Testis (tissue), 2 donors: ENCODE measurements at regions not wholly inside any gene's neighbourhood (a gene's known extent, or its start where the extent isn't known, plus 50 kb on each side); places are given as distances from the start of the nearest gene placed in this dataset.

Source experiments
- DNase-seq: peaks from one replicate; pipeline ENCODE4 v3.0.0-alpha.2; 2019
- H3K27ac ChIP-seq, 2 donors: fragments of 200-600 bp; sonication (generic); one replicate each; pipeline ENCODE4 v1.5.1; 2019
- H3K27me3 ChIP-seq: fragments of 200-600 bp; sonication (generic); one replicate; pipeline ENCODE4 v1.5.1; 2019
- H3K36me3 ChIP-seq: fragments of 200-600 bp; sonication (generic); one replicate; pipeline ENCODE4 v1.5.1; 2017; ENCODE audit warnings: low read depth; ENCODE audit errors: missing control alignments
- H3K4me1 ChIP-seq: fragments of 200-600 bp; sonication (generic); one replicate; pipeline ENCODE4 v1.5.1; 2019
- H3K4me3 ChIP-seq, 2 donors: fragments of 200-600 bp; sonication (generic); one replicate each; pipeline ENCODE4 v1.5.1; 2017 to 2019
- H3K9me3 ChIP-seq: fragments of 200-600 bp; sonication (generic); one replicate; pipeline ENCODE4 v1.5.1; 2017
- POLR2A ChIP-seq: fragments of 450-650 bp; IDR thresholded peaks from one replicate; pipeline ENCODE4 v1.6.1; 2017; ENCODE audit warnings: antibody characterized with exemption, mild to moderate bottlenecking, moderate library complexity
- WGBS, 2 donors: methylation state at CpG; one replicate each; pipeline ENCODE4 v1.1.5; 2018; 5-methylcytosine and 5-hydroxymethylcytosine counted together
- intact Hi-C: fragments of 100-400 bp; cut with DNase I; formaldehyde crosslinking; loops from one replicate; pipeline ENCODE4 v1.15.1; 2023; ENCODE audit warnings: low total_unique reads
- TF ChIP-seq, protein P1 (sequence below), 3 experiments: fragments of 450-650 bp in 2 of 3; fragments of 200-600 bp in 1 of 3; sonication (generic) in 1 of 3; IDR thresholded peaks; one replicate each; pipeline ENCODE4 v1.5.1; 2016 to 2019; ENCODE audit warnings: antibody characterized with exemption in 3 of 3, mild to moderate bottlenecking in 2 of 3, moderate library complexity in 1 of 3

DNA sequence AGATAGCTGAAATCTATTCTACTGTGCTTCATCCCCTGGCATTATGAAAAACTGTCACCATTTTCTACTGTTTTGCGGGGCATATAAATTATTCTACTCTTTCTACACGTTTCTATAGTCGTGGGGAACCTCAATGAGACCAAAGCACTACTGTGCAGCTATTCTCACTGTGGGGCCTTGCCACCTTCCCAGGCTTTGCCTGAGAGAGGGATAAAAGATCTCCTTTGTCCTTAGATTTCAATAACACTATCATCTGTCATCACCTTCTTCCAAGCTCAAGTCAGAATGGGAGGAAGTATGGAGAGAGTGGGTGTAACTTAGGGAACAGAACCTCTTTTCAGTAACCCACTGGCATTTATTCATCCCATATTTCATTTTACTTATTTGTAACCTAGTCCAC lies 1462.1 kb upstream of the RAG2 start:
- no peaks in the 10 kb centered on the region for H3K4me1 ChIP-seq
- no peaks in the 10 kb centered on the region for H3K27me3 ChIP-seq
- no peak for DNase-seq
- no peak overlapping the region for H3K27ac ChIP-seq
- H3K4me3 ChIP-seq = no peak overlapping the region
- no peak for TF ChIP-seq POLR2A
- TF ChIP-seq, protein P1, sequence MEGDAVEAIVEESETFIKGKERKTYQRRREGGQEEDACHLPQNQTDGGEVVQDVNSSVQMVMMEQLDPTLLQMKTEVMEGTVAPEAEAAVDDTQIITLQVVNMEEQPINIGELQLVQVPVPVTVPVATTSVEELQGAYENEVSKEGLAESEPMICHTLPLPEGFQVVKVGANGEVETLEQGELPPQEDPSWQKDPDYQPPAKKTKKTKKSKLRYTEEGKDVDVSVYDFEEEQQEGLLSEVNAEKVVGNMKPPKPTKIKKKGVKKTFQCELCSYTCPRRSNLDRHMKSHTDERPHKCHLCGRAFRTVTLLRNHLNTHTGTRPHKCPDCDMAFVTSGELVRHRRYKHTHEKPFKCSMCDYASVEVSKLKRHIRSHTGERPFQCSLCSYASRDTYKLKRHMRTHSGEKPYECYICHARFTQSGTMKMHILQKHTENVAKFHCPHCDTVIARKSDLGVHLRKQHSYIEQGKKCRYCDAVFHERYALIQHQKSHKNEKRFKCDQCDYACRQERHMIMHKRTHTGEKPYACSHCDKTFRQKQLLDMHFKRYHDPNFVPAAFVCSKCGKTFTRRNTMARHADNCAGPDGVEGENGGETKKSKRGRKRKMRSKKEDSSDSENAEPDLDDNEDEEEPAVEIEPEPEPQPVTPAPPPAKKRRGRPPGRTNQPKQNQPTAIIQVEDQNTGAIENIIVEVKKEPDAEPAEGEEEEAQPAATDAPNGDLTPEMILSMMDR (IDR thresholded peaks at IDR 0.05) = no peak
- 94 to 97% methylated on average over 3 of the region's 3 CpGs for WGBS, 2 donors
- no peaks in the 10 kb centered on the region for H3K36me3 ChIP-seq
- H3K9me3 ChIP-seq = no peaks in the 10 kb centered on the region
- intact Hi-C loops = no loop called here

DNA sequence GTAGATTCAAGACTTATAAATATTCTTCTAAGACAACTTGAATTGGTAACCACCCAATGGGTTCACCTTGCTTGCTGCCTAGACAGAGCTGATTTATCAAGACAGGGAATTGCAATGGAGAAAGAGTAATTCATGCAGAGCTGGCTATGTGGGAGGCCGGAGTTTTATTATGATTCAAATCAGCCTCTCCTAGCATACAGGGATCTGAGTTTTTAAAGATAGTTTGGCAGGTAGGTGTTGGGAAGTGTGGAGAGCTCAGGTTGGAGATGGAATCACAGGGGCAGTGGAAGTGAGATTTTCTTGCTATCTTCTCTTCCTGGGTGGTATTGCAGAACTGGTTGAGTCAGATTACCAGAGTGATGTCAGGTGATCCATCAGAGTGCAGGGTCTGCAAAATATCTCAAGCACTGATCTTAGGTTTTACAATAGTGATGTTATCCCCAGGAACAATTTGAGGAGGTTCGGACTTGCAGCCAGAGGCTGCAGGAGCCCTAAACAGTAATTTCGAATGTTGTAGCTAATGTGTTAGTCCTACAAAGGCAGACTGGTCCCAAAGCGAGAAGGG lies 1448.6 kb upstream of the RAG2 start:
- no peaks in the 10 kb centered on the region for H3K9me3 ChIP-seq
- H3K36me3 ChIP-seq = no peaks in the 10 kb centered on the region
- intact Hi-C loops = no loop called here
- H3K27me3 ChIP-seq = no peaks in the 10 kb centered on the region
- 94 to 95% methylated on average over 4 of the region's 4 CpGs for WGBS, 2 donors
- no peak for TF ChIP-seq POLR2A
- TF ChIP-seq, protein P1 (IDR thresholded peaks at IDR 0.05) = no peak
- H3K4me1 ChIP-seq = no peaks in the 10 kb centered on the region
- DNase-seq = no peak
- no peak overlapping the region for H3K27ac ChIP-seq
- H3K4me3 ChIP-seq = no peak overlapping the region

DNA sequence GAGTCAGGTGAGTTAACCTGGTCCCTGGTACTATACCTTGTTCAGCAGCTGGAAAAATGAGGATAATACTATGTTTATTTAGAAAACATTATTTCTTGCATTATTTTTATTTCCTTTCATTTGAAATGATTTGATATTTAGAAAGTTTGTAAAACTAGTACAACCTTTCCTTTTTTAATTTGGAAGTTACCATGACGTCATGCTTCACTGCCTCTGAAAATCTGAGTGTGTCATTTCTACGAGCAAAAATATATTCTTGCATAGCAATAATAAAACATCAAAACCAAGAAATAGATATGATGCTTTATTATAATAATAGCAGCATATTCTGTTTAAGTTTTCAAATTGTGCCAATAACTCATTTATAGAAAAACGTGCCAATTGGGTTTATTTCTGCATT lies 1445.0 kb upstream of the RAG2 start:
- DNase-seq = no peak
- Histone ChIP-seq H3K27ac (no peak overlapping the region), H3K36me3 (no peaks in the 10 kb centered on the region), H3K27me3 (no peaks in the 10 kb centered on the region), H3K4me3 (no peak overlapping the region), H3K9me3 (no peaks in the 10 kb centered on the region), H3K4me1 (no peaks in the 10 kb centered on the region)
- WGBS, 2 donors = 74 to 83% methylated on average over 3 of the region's 3 CpGs
- TF ChIP-seq, protein P1 (IDR thresholded peaks at IDR 0.05) = no peak
- TF ChIP-seq POLR2A = no peak
- intact Hi-C loops = no loop called here

DNA sequence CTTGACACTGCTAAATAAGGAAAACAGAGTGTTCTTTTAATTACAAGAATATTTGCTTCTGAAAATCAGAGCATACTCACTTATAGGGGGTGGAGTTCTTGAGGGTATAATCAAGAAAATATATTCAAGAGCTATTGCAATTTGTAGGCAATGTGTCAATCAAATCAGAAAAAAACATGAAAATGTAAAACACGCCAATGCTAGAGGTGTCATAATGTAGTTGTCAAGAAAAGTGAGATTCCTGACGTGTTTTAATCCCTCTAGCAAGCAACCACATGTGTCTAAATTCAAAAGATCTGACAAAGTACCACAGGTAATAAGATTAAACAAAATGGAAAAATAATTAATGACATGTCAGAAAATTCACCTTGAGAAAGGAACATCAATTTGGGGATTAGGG lies 1440.7 kb upstream of the RAG2 start:
- TF ChIP-seq, protein P1 (IDR thresholded peaks at IDR 0.05) = no peak
- TF ChIP-seq POLR2A = no peak
- no peaks in the 10 kb centered on the region for H3K36me3 ChIP-seq
- no peak overlapping the region for H3K4me3 ChIP-seq
- H3K27ac ChIP-seq = no peak overlapping the region
- intact Hi-C loops = no loop called here
- H3K4me1 ChIP-seq = no peaks in the 10 kb centered on the region
- no peaks in the 10 kb centered on the region for H3K27me3 ChIP-seq
- DNase-seq = no peak
- H3K9me3 ChIP-seq = no peaks in the 10 kb centered on the region
- 90 to 93% methylated on average over 2 of the region's 2 CpGs for WGBS, 2 donors

- DNase-seq = no peak
- no peak for TF ChIP-seq POLR2A
- TF ChIP-seq, protein P1 (IDR thresholded peaks at IDR 0.05) = no peak
- H3K27me3 ChIP-seq = no peaks in the 10 kb centered on the region
- no peaks in the 10 kb centered on the region for H3K9me3 ChIP-seq
- H3K4me3 ChIP-seq = no peak overlapping the region
- intact Hi-C loops = no loop called here
- H3K4me1 ChIP-seq = no peaks in the 10 kb centered on the region
- no peaks in the 10 kb centered on the region for H3K36me3 ChIP-seq
- WGBS, 2 donors = 91 to 95% methylated on average over 4 to 5 of the region's 5 CpGs
- no peak overlapping the region for H3K27ac ChIP-seq
Observed at GRCh38 chr11:38019072-38019775, 1421.2 kb upstream of the RAG2 start.
